GM12878 (cell line): ENCODE measurements at regions not wholly inside any gene's neighbourhood (a gene's known extent, or its start where the extent isn't known, plus 50 kb on each side); places are given as distances from the start of the nearest gene placed in this dataset.

ENCODE experiments used
- ATAC-seq: fragments of 200-7000 bp; cut with Tn5 transposase; 3 replicates; pipeline ENCODE4 v1.9.1; 2020; ENCODE audit warnings: mild to moderate bottlenecking, moderate library complexity
- BruUV-seq: library from RNA; stranded (reverse); fragments of 400-500 nt; replicated peaks from 2 replicates; lab custom pipeline; 2021; lab: Mats Ljungman, UMichigan
- CTCF ChIA-PET: fragments of 300-600 bp; sonication (Branson Sonifier 250); formaldehyde crosslinking; extraction: SDS; loops from one replicate; lab custom pipeline; 2021; ENCODE audit warnings: inconsistent platforms; lab: Yijun Ruan, JAX
- POLR2A ChIA-PET: fragments of 350-600 bp; formaldehyde crosslinking; extraction: SDS; loops from one replicate; lab custom pipeline; 2021; ENCODE audit warnings: inconsistent platforms; lab: Charles Lee
- RAD21 ChIA-PET: fragments of 300-600 bp; sonication (Branson Sonifier 250); formaldehyde crosslinking; loops from one replicate; lab custom pipeline; 2023; ENCODE audit warnings: antibody characterized with exemption; ENCODE audit not compliant: unreplicated experiment; lab: Charles Lee
- SMC1A ChIA-PET: fragments of 300-600 bp; sonication (Branson Sonifier 250); formaldehyde crosslinking; loops from one replicate; lab custom pipeline; 2023; ENCODE audit not compliant: unreplicated experiment, uncharacterized antibody; lab: Charles Lee
- DNase-seq: peaks from one replicate; pipeline ENCODE4 v3.0.0-alpha.2; 2011; ENCODE audit warnings: low read depth, low spot score
- FAIRE-seq: peaks from 3 replicates; lab custom pipeline; 2011; peaks lifted over from hg19 to GRCh38; lab: Jason Lieb, UNC
- H2AFZ ChIP-seq: 2 replicates; pipeline ENCODE4 v1.6.0; 2011; ENCODE audit warnings: low read depth, low read length, control low read depth; ENCODE audit not compliant: control insufficient read depth
- H3K27ac ChIP-seq: 2 replicates; pipeline ENCODE4 v1.5.1; 2011; ENCODE audit warnings: control low read depth; ENCODE audit not compliant: control insufficient read depth, insufficient read depth
- H3K27me3 ChIP-seq, 2 experiments: replicated peaks in 1 of 2; 2 replicates each; pipeline versions ENCODE4 v1.6.0 to v1.6.1; 2011; ENCODE audit warnings: low read length in 1 of 2; ENCODE audit not compliant: control insufficient read depth in 2 of 2, insufficient read depth in 2 of 2
- H3K36me3 ChIP-seq, 2 experiments: 2 replicates each; pipeline ENCODE4 v1.5.1; 2011; ENCODE audit warnings: low read length in 1 of 2; ENCODE audit not compliant: control insufficient read depth in 2 of 2, insufficient read depth in 2 of 2
- H3K4me1 ChIP-seq: 2 replicates; pipeline ENCODE4 v1.6.1; 2011; ENCODE audit warnings: mild to moderate bottlenecking, low read length, moderate library complexity, mixed read lengths; ENCODE audit not compliant: control insufficient read depth, insufficient read depth
- H3K4me2 ChIP-seq: 2 replicates; pipeline ENCODE4 v1.6.0; 2011; ENCODE audit warnings: control low read depth; ENCODE audit not compliant: control insufficient read depth, insufficient read depth
- H3K4me3 ChIP-seq: fragments of 200-600 bp; sonication (generic); 2 replicates; pipeline ENCODE4 v1.5.1; 2016
- H3K79me2 ChIP-seq: 2 replicates; pipeline ENCODE4 v1.6.0; 2011; ENCODE audit warnings: low read length; ENCODE audit not compliant: control insufficient read depth, insufficient read depth
- H3K9ac ChIP-seq: 2 replicates; pipeline ENCODE4 v1.8.0; 2011; ENCODE audit warnings: low read length, control low read depth, mixed read lengths; ENCODE audit not compliant: control insufficient read depth, insufficient read depth
- H3K9me3 ChIP-seq: replicated peaks from 3 replicates; pipeline ENCODE4 v1.5.1; 2011; ENCODE audit warnings: mild to moderate bottlenecking, low read length; ENCODE audit not compliant: control insufficient read depth, insufficient read depth
- H4K20me1 ChIP-seq: 2 replicates; pipeline ENCODE4 v1.6.0; 2011; ENCODE audit not compliant: control insufficient read depth, insufficient read depth
- ATF7 ChIP-seq: fragments of 450-650 bp; IDR thresholded peaks from 2 replicates; pipeline ENCODE4 v1.6.1; 2016; ENCODE audit warnings: low read depth, mild to moderate bottlenecking
- CHD1 ChIP-seq: IDR thresholded peaks from 2 replicates; pipeline ENCODE4 v1.6.1; 2012; ENCODE audit warnings: low read depth, low read length, improper control_type of control experiment
- ELK1 ChIP-seq: IDR thresholded peaks from 2 replicates; pipeline ENCODE4 v1.6.1; 2012; ENCODE audit warnings: low read depth, low read length, improper control_type of control experiment
- FOXK2 ChIP-seq: fragments of 450-650 bp; IDR thresholded peaks from 2 replicates; pipeline ENCODE4 v1.6.1; 2017; ENCODE audit warnings: mild to moderate bottlenecking, moderate library complexity
- HDAC2 ChIP-seq: fragments of 200-600 bp; sonication (generic); IDR thresholded peaks from 2 replicates; pipeline ENCODE4 v1.6.1; 2017
- IRF5 ChIP-seq: fragments of 450-650 bp; IDR thresholded peaks from 2 replicates; pipeline ENCODE4 v1.6.1; 2017; ENCODE audit warnings: borderline replicate concordance
- KAT2A ChIP-seq: conservative IDR thresholded peaks from 2 replicates; pipeline ENCODE4 v1.6.1; 2011; ENCODE audit warnings: low read depth, low read length; ENCODE audit not compliant: control insufficient read depth
- NFIC ChIP-seq: IDR thresholded peaks from 2 replicates; pipeline ENCODE4 v1.6.1; 2012; ENCODE audit warnings: low read depth, mild to moderate bottlenecking, inconsistent platforms, low read length, moderate library complexity
- PAX8 ChIP-seq: fragments of 450-650 bp; IDR thresholded peaks from 2 replicates; pipeline ENCODE4 v1.6.1; 2017; ENCODE audit warnings: mild to moderate bottlenecking, moderate library complexity
- RB1 ChIP-seq: fragments of 450-650 bp; formaldehyde crosslinking; IDR thresholded peaks from 2 replicates; pipeline ENCODE4 v1.6.1; 2017; ENCODE audit warnings: mild to moderate bottlenecking, borderline replicate concordance
- SMC3 ChIP-seq: IDR thresholded peaks from 2 replicates; pipeline ENCODE4 v1.6.1; 2011; ENCODE audit warnings: low read length, improper control_type of control experiment, borderline replicate concordance
- USF1 ChIP-seq: IDR thresholded peaks from 2 replicates; pipeline ENCODE4 v1.6.1; 2011; ENCODE audit warnings: borderline replicate concordance, low read depth, mild to moderate bottlenecking, moderate library complexity, mixed read lengths, low read length; ENCODE audit not compliant: insufficient read depth; ENCODE audit errors: extremely low read length
- WGBS: methylation state at CpG from one replicate; pipeline ENCODE4 v1.1.6; 2016; ENCODE audit warnings: low lambda C conversion rate; ENCODE audit not compliant: insufficient replicate concordance, insufficient coverage; ENCODE audit errors: missing lambda C conversion rate; 5-methylcytosine and 5-hydroxymethylcytosine counted together
- in situ Hi-C: fragments of 300-500 bp; cut with MboI; formaldehyde crosslinking; loops from 9 replicates; pipeline ENCODE4 v1.14.3; 2018; ENCODE audit warnings: mixed read lengths
- intact Hi-C: fragments of 100-400 bp; cut with micrococcal nuclease; formaldehyde crosslinking; loops from one replicate; pipeline ENCODE4 v1.14.2; 2022; ENCODE audit not compliant: unreplicated experiment

GRCh38 chr4:79212311-79212710, 113.5 kb downstream of the NAA11 start:
- DNase-seq = no peak
- H3K27ac ChIP-seq = no peak overlapping the region
- in situ Hi-C loops = no loop called here
- RAD21 ChIA-PET = no interaction called here
- no peaks in the 10 kb centered on the region for H3K9me3 ChIP-seq
- H3K79me2 ChIP-seq = no peaks in the 10 kb centered on the region
- FAIRE-seq = no peak
- no TSS peak for BruUV-seq
- H4K20me1 ChIP-seq = no peaks in the 10 kb centered on the region
- H3K27me3 ChIP-seq = no peaks in the 10 kb centered on the region
- no peak overlapping the region for H2AFZ ChIP-seq
- H3K4me1 ChIP-seq = no peaks in the 10 kb centered on the region
- SMC1A ChIA-PET = interaction anchor here (1.2 kb wide), 1 partner anchor 15 kb away, joined by 3 read pairs; no protein-coding TSS in a partner anchor
- POLR2A ChIA-PET = no interaction called here
- H3K9ac ChIP-seq = no peak overlapping the region
- intact Hi-C loops = no loop called here
- ATAC-seq = peak; percentile 49; the same call in 1 of the 3 replicates
- CTCF ChIA-PET = no interaction called here
- no peaks in the 10 kb centered on the region for H3K36me3 ChIP-seq
- WGBS = 27% methylated on average over 4 of the region's 4 CpGs
- H3K4me2 ChIP-seq = no peak overlapping the region
- H3K4me3 ChIP-seq = no peak overlapping the region
- TF ChIP-seq SMC3 = no peak
- TF ChIP-seq USF1 = no peak
- no peak for TF ChIP-seq ELK1
- TF ChIP-seq ATF7 = no peak
- TF ChIP-seq PAX8 = no peak

GRCh38 chr4:79211490-79211889, 114.4 kb downstream of the NAA11 start:
- Histone ChIP-seq H3K79me2 (no peaks in the 10 kb centered on the region), H3K4me1 (no peaks in the 10 kb centered on the region), H3K4me2 (no peak overlapping the region), H3K27me3 (no peaks in the 10 kb centered on the region), H4K20me1 (no peaks in the 10 kb centered on the region), H2AFZ (no peak overlapping the region), H3K27ac (no peak overlapping the region), H3K9me3 (no peaks in the 10 kb centered on the region), H3K9ac (no peak overlapping the region), H3K36me3 (no peaks in the 10 kb centered on the region), H3K4me3 (no peak overlapping the region)
- ChIA-PET POLR2A (no interaction called here), CTCF (interaction anchor here (1.2 kb wide), 1 partner anchor 14 kb away, joined by 6 read pairs; no protein-coding TSS in a partner anchor), RAD21 (no interaction called here), SMC1A (interaction anchor here (1.2 to 2.5 kb wide), 7 partner anchors 12 to 49 kb away, joined by 3 to 7 read pairs (median 4); no protein-coding TSS in a partner anchor)
- WGBS = 27% methylated on average over 3 of the region's 3 CpGs
- no peak for DNase-seq
- in situ Hi-C loops (no loop called here), intact Hi-C loops (no loop called here)
- no peak for FAIRE-seq
- no TSS peak for BruUV-seq
- ATAC-seq = no peak
- TF ChIP-seq RB1 (no peak), HDAC2 (no peak), FOXK2 (no peak), CHD1 (no peak), NFIC (no peak), KAT2A (no peak), IRF5 (no peak)
